ENCODE measurements at regions not wholly inside any gene's neighbourhood (a gene's known extent, or its start where the extent isn't known, plus 50 kb on each side); places are given as distances from the start of the nearest gene placed in this dataset.

DNA sequence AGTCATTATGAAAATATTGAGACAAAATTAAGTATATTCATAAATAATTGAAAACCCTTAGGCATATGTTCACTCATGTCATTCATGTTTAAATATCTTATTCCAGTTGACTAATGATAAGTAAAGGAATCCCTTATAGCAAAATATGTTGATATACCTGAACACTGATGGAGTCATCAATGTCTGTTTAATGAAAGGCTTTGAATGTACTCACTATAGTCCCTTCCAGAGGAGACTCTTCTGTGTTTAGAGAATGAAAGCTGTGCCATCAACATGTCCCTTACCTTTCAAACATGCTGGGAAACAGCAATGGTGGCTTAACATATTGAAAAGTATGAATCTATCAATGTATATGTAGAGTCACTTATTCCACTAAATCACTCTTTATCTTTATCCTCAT lies 242.9 kb downstream of the KCNJ3 start:
- DNase-seq (ENCODE audit: low read depth): no peak
- H3K4me3 ChIP-seq (ENCODE audit: low read depth, low read length): no peak overlapping the region

DNA sequence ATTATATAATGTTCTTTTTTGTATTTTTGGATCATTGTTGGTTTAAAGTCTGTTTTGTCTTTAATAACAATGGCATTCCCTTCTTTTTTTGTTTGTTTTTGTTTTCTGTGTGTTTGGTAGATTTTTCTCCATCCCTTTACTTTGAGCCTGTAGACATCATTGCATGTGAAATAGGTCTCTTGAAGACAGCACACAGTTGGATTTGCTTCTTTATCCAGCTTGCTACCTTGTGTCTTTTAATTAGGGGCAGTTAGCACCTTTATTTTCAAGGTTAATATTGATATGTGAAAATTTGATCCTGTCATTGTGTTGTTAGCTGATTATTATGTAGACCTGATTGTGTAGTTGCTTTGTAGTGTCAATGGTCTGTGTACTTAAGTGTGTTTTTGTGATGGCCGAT lies 235.7 kb downstream of the KCNJ3 start:
- no peak for DNase-seq (ENCODE audit: low read depth)
- H3K4me3 ChIP-seq (ENCODE audit: low read depth, low read length): no peak overlapping the region
- TF ChIP-seq, protein P1, sequence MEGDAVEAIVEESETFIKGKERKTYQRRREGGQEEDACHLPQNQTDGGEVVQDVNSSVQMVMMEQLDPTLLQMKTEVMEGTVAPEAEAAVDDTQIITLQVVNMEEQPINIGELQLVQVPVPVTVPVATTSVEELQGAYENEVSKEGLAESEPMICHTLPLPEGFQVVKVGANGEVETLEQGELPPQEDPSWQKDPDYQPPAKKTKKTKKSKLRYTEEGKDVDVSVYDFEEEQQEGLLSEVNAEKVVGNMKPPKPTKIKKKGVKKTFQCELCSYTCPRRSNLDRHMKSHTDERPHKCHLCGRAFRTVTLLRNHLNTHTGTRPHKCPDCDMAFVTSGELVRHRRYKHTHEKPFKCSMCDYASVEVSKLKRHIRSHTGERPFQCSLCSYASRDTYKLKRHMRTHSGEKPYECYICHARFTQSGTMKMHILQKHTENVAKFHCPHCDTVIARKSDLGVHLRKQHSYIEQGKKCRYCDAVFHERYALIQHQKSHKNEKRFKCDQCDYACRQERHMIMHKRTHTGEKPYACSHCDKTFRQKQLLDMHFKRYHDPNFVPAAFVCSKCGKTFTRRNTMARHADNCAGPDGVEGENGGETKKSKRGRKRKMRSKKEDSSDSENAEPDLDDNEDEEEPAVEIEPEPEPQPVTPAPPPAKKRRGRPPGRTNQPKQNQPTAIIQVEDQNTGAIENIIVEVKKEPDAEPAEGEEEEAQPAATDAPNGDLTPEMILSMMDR (IDR thresholded peaks at IDR 0.05; ENCODE audit: insufficient read depth, low read length): no peak

More for the DNA sequence above, 242.9 kb downstream of the KCNJ3 start:
- TF ChIP-seq, protein P1 (IDR thresholded peaks at IDR 0.05; ENCODE audit: insufficient read depth, low read length): no peak

DNA sequence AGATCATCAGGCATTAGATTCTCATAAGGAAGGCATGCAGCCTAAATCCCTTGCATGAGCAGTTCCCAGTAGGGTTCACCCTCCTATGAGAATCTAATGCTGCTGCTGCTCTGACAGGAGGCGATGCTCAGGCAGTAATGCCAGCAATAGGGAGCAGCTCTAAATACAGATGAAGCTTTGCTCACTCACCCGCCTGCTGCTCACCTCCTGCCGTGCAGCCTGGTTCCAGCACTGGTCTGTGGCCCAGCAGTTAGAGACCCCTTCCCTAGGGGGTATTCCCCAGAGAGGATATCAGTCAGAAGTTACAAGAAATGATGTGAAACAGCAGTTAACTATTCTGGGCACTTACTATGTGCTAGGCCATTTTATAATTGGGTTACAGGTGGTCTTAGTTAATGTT lies 226.0 kb downstream of the KCNJ3 start:
- no peak for DNase-seq (ENCODE audit: low read depth)
- TF ChIP-seq, protein P1 (IDR thresholded peaks at IDR 0.05; ENCODE audit: insufficient read depth, low read length): no peak
- no peak overlapping the region for H3K4me3 ChIP-seq (ENCODE audit: low read depth, low read length)

DNA sequence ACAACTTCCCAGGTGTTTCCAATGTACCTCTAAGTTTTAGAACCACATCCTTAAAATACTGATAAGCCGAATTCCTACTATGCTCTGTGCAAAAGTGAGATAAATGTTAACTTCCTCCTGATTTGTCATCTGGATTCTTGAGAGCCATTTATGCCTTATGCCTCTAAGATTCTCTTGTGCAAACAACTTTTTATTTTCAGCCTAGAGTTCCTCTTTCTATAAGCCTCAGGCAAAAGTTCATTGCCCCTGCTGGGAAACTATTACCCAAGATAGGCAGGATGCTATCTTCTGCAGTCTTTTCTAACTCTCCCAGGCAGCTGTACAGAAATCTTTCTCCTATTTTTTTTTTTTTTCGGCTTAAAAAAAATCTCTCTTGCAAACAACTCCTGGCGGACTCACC lies 216.1 kb downstream of the KCNJ3 start:
- H3K4me3 ChIP-seq (ENCODE audit: low read depth, low read length): no peak overlapping the region
- no peak for DNase-seq (ENCODE audit: low read depth)
- TF ChIP-seq, protein P1 (IDR thresholded peaks at IDR 0.05; ENCODE audit: insufficient read depth, low read length): no peak

DNA sequence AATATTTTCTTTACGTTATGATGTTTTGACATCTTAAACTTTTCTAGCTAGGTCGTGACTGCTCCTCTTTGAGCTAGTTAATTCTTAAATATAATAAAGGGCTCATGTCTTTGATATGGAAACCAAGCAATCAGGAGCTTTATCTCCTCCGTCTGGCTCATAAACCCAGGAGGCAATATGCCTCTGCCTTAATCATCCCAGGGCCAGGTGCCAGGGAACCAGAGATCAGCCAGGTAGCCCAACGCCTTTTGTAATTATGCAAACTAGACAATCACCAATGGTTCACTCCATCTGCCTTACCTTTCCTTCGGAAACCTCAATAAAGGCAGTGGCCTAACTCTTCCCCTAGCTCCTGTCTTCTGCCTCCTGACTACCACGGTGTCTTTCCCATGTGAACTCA lies 213.7 kb downstream of the KCNJ3 start:
- TF ChIP-seq, protein P1 (IDR thresholded peaks at IDR 0.05; ENCODE audit: insufficient read depth, low read length): no peak
- DNase-seq (ENCODE audit: low read depth): no peak
- H3K4me3 ChIP-seq (ENCODE audit: low read depth, low read length): no peak overlapping the region

DNA sequence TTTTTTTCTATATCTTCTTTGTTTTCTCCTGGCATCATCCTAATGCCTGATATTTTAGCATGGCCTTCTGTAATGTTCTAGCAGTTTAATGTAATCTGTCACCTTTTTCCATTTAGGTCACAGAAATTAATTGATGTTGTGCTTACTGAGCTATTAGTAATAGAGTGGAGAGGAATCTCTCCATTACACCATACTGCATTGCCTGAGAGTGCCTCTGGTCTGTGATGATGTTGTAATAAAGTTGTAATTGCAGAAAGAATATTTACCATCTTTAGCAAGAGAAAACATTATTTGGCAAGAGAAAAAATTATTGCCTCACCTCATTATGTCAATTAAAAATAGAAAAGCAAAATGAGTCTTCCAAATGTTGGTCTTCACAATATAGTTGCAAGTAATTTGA lies 213.2 kb downstream of the KCNJ3 start:
- TF ChIP-seq, protein P1 (IDR thresholded peaks at IDR 0.05; ENCODE audit: insufficient read depth, low read length): no peak
- DNase-seq (ENCODE audit: low read depth): no peak
- H3K4me3 ChIP-seq (ENCODE audit: low read depth, low read length): no peak overlapping the region

DNA sequence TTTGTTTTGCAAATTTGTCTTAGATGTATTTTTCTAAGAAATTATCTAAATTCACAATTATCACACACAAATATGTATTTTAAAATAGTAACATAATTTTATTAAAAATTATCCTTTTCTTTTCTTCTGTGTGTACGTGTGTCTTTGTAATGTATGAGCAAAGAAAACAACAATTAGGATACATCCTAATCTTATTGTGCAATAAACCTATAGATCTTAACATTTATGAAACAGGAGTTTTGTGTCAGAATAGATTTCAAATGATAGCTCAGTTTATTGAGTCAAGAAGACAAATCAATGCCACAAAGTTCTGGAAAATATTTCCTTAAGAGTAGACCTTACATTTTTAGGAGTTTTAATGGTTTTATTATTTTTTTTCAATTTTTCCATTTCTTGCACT lies 212.2 kb downstream of the KCNJ3 start:
- H3K4me3 ChIP-seq (ENCODE audit: low read depth, low read length): no peak overlapping the region
- DNase-seq (ENCODE audit: low read depth): no peak
- TF ChIP-seq, protein P1 (IDR thresholded peaks at IDR 0.05; ENCODE audit: insufficient read depth, low read length): no peak
